Esophagus muscularis mucosa (tissue), 4 donors: ENCODE measurements at regions not wholly inside any gene's neighbourhood (a gene's known extent, or its start where the extent isn't known, plus 50 kb on each side); places are given as distances from the start of the nearest gene placed in this dataset.

ENCODE experiments used
- DNase-seq: peaks from one replicate; pipeline ENCODE4 v3.0.0-alpha.2; 2017; ENCODE audit errors: extremely low spot score
- H3K27ac ChIP-seq, 4 donors: fragments of 200-600 bp; sonication (generic); replicated peaks in 1 of 4; 1 replicate in 3 of 4; 2 replicates in 1 of 4; pipeline ENCODE4 v1.5.1; 2016 to 2019; ENCODE audit warnings: mild to moderate bottlenecking in 1 of 4
- H3K27me3 ChIP-seq, 4 donors: fragments of 200-600 bp; sonication (generic); one replicate each; pipeline versions ENCODE4 v1.5.1 to v1.6.0; 2016 to 2019
- H3K36me3 ChIP-seq, 4 donors: fragments of 200-600 bp; sonication (generic); one replicate each; pipeline ENCODE4 v1.5.1; 2016 to 2019
- H3K4me1 ChIP-seq, 4 donors: fragments of 200-600 bp; sonication (generic); one replicate each; pipeline ENCODE4 v1.5.1; 2016 to 2019
- H3K4me3 ChIP-seq, 4 donors: fragments of 200-600 bp; sonication (generic); 1 replicate in 2 of 4; 2 replicates in 2 of 4; pipeline ENCODE4 v1.5.1; 2016 to 2019; ENCODE audit warnings: mild to moderate bottlenecking in 4 of 4, moderate library complexity in 1 of 4
- H3K9me3 ChIP-seq, 4 donors: fragments of 200-600 bp; sonication (generic); 1 replicate in 3 of 4; 2 replicates in 1 of 4; pipeline ENCODE4 v1.5.1; 2016 to 2019
- EP300 ChIP-seq: sonication (generic); formaldehyde crosslinking; IDR thresholded peaks from one replicate; pipeline ENCODE4 v1.6.1; 2017; ENCODE audit warnings: antibody characterized with exemption
- POLR2A ChIP-seq: fragments of 450-650 bp; IDR thresholded peaks from one replicate; pipeline ENCODE4 v1.6.1; 2017; ENCODE audit warnings: antibody characterized with exemption, moderate library complexity, mild to moderate bottlenecking, low read depth
- POLR2AphosphoS5 ChIP-seq, 2 donors: sonication (generic); formaldehyde crosslinking; IDR thresholded peaks; one replicate each; pipeline ENCODE4 v1.6.1; 2017; ENCODE audit warnings: antibody characterized with exemption in 2 of 2
- WGBS: methylation state at CpG from one replicate; pipeline ENCODE4 v1.1.5; 2018; 5-methylcytosine and 5-hydroxymethylcytosine counted together
- intact Hi-C: fragments of 100-400 bp; cut with DNase I; formaldehyde crosslinking; loops from one replicate; pipeline ENCODE4 v1.15.1; 2023
- TF ChIP-seq, protein P1 (sequence below), 3 experiments: fragments of 200-600 bp in 2 of 3; fragments of 450-650 bp in 1 of 3; sonication (generic) in 2 of 3; IDR thresholded peaks; one replicate each; pipeline ENCODE4 v1.5.1; 2017 to 2019; ENCODE audit warnings: antibody characterized with exemption in 3 of 3, mild to moderate bottlenecking in 2 of 3, moderate library complexity in 1 of 3

DNA sequence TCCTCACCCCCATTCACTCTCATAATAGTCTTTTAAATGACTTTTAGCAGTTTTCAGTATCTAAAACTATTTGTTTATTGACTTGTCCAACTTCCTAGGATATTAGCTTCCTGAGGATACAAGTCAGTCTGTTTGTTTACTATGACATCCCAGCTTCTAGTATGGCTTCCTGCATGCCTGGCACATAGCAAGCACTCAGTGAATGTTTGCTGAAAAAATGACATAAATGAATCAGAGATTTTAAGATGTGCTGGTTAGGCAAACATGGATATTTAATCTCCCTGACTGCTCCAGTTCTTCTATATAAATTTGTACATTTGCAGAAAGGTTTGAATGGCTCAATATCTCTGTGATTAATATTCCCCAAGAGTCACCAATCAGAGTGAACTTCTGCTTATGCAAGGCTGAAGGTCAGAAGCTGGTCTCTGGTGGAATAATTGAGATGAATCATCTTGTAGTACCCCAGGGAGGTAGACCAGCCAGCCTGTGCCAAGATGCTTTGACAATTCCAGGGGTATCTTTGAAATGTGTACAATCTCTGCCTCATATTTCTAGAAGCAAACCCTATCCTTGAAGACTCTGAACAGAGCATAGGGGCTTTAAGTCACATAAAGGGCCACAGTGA, 219.0 kb upstream of the LMCD1 start:
- Histone ChIP-seq H3K9me3 (no peaks in the 10 kb centered on the region), H3K4me3 (no peak overlapping the region), H3K4me1 (peaks cover 0 to 5% (median 2%) of the 10 kb centered on the region in 4 donors), H3K27me3 (no peaks in the 10 kb centered on the region), H3K36me3 (no peaks in the 10 kb centered on the region), H3K27ac (no peak overlapping the region)
- TF ChIP-seq EP300 (no peak), POLR2A (no peak), POLR2AphosphoS5 (IDR thresholded peaks at IDR 0.05) (no peak)
- TF ChIP-seq, protein P1, sequence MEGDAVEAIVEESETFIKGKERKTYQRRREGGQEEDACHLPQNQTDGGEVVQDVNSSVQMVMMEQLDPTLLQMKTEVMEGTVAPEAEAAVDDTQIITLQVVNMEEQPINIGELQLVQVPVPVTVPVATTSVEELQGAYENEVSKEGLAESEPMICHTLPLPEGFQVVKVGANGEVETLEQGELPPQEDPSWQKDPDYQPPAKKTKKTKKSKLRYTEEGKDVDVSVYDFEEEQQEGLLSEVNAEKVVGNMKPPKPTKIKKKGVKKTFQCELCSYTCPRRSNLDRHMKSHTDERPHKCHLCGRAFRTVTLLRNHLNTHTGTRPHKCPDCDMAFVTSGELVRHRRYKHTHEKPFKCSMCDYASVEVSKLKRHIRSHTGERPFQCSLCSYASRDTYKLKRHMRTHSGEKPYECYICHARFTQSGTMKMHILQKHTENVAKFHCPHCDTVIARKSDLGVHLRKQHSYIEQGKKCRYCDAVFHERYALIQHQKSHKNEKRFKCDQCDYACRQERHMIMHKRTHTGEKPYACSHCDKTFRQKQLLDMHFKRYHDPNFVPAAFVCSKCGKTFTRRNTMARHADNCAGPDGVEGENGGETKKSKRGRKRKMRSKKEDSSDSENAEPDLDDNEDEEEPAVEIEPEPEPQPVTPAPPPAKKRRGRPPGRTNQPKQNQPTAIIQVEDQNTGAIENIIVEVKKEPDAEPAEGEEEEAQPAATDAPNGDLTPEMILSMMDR (IDR thresholded peaks at IDR 0.05): no peak
- no peak for DNase-seq
- intact Hi-C loops: no loop called here

DNA sequence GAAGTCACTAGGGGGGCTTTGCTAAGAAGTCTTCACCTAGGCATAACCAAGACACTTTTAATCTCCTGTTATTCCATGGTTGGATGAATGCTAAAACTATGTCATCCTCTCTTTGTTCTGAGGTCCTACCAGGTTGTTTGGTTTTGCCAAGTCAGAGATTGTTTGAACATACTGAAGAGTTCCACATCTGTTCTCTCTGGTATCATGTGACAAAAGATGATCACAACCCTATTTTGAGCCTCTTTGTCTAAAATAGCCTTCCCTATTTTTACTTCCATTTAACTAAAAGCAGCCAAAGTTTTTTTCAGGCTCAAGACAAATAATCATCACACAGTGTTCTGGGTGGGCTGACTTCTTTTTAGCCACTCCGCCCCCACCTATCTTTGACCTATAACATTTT, 218.4 kb upstream of the LMCD1 start:
- H3K27me3 ChIP-seq: no peaks in the 10 kb centered on the region
- intact Hi-C loops: no loop called here
- no peak for DNase-seq
- H3K4me1 ChIP-seq: peaks cover 0 to 5% (median 2%) of the 10 kb centered on the region in 4 donors
- no peak overlapping the region for H3K4me3 ChIP-seq
- no peak overlapping the region for H3K27ac ChIP-seq
- H3K9me3 ChIP-seq: no peaks in the 10 kb centered on the region
- WGBS: 97% methylated on average over 1 of the region's 1 CpG
- TF ChIP-seq, protein P1 (IDR thresholded peaks at IDR 0.05): no peak
- TF ChIP-seq POLR2AphosphoS5 (IDR thresholded peaks at IDR 0.05) (no peak), EP300 (no peak), POLR2A (no peak)
- H3K36me3 ChIP-seq: no peaks in the 10 kb centered on the region

DNA sequence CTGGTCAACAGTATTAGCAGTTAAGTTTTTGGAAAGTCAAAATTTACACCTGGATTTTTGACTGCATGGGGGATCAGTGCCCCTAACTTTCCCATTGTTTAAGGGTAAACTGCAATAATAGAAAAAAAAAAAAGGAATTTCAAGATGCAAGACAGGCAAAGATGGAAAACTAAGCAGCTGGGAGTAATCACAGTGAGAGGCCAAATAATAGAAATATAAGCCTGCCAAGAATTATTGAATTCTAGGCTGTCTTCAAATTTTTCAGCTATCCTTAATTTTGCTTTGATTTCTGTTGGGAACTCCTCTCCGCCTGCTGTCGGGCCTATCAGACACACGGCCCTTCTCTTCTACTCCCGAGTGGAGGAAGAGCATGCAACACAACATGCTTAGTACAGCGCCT, 215.5 kb upstream of the LMCD1 start:
- peaks cover 0 to 5% (median 2%) of the 10 kb centered on the region in 4 donors for H3K4me1 ChIP-seq
- no peak for TF ChIP-seq POLR2AphosphoS5 (IDR thresholded peaks at IDR 0.05)

DNA sequence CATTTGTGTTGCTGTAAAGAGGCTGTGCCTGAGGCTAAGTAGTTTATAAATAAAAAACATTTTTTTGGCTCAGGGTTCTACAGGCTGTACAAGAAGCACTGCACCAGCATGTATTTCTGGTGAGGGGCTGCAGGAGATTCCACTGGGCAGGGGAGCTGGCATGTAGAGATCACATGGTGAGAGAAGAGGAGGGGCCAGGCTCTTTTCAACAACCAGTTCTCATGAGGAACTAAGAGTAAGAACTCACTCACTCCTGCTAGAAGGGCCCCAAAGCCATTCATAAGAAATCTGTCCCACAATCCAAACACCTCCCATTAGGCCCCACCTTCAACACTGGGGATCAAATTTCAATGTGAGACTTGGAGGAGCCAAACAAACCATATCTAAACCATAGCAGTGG, 214.9 kb upstream of the LMCD1 start:
- no peaks in the 10 kb centered on the region for H3K36me3 ChIP-seq
- intact Hi-C loops: no loop called here
- no peaks in the 10 kb centered on the region for H3K27me3 ChIP-seq
- no peak overlapping the region for H3K27ac ChIP-seq
- no peak for TF ChIP-seq POLR2AphosphoS5 (IDR thresholded peaks at IDR 0.05)
- no peak for TF ChIP-seq EP300
- TF ChIP-seq, protein P1 (IDR thresholded peaks at IDR 0.05): no peak
- TF ChIP-seq POLR2A: no peak
- H3K9me3 ChIP-seq: no peaks in the 10 kb centered on the region
- H3K4me3 ChIP-seq: no peak overlapping the region
- peaks cover 0 to 5% (median 2%) of the 10 kb centered on the region in 4 donors for H3K4me1 ChIP-seq
- no peak for DNase-seq

More for the DNA sequence above, 215.5 kb upstream of the LMCD1 start:
- Histone ChIP-seq H3K36me3 (no peaks in the 10 kb centered on the region), H3K9me3 (no peaks in the 10 kb centered on the region), H3K27me3 (no peaks in the 10 kb centered on the region), H3K4me3 (no peak overlapping the region), H3K27ac (no peak overlapping the region)
- DNase-seq: no peak
- intact Hi-C loops: no loop called here
- 76% methylated on average over 5 of the region's 5 CpGs for WGBS

DNA sequence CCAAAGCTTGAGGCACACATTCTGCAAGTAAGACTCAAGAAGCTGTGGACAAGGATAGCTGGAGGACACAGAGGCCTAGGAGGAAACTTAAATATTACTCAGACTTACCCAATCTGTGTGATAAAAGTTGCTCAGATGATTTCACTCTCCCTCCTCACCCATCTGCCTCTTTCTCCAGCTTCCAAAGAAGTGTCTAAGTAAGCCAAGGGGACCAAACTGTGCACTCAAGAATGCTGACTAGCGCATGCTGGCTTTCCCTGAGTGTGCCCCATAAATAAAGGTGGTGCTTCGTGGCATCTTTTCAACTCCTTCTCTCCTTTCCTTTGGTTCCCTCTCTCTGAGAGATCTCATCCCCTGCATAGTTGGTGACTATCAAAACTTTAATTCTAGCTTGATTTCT, 211.0 kb upstream of the LMCD1 start:
- intact Hi-C loops: no loop called here
- Histone ChIP-seq H3K27me3 (no peaks in the 10 kb centered on the region), H3K4me1 (peaks cover 0 to 8% (median 2%) of the 10 kb centered on the region in 4 donors), H3K27ac (no peak overlapping the region), H3K9me3 (no peaks in the 10 kb centered on the region), H3K4me3 (no peak overlapping the region), H3K36me3 (no peaks in the 10 kb centered on the region)
- TF ChIP-seq POLR2AphosphoS5 (IDR thresholded peaks at IDR 0.05) (no peak), EP300 (no peak)
- WGBS: 92% methylated on average over 2 of the region's 2 CpGs
- peak; percentile 70 for DNase-seq

DNA sequence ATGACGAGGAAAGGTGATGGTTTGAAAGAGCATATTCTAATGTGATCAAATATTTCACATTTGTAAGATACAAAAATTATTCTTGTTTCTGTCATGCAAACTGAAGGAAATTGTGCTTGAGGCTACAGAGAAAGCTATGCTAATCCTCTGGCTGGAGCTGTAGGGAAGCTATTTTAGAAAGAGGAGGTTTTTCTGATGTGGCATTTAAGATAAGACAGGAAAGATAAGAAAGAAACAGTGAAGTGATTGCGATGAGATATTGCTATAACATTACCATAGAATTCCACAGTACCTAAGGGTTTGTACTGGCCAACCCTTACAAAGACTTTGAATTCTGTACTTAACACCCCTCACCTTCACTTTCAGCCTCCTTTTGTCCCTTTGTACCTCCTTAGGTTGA, 205.2 kb upstream of the LMCD1 start:
- intact Hi-C loops: no loop called here

More for the DNA sequence above, 205.2 kb upstream of the LMCD1 start:
- TF ChIP-seq EP300: no peak
- no peaks in the 10 kb centered on the region for H3K36me3 ChIP-seq
- 84% methylated on average over 2 of the region's 2 CpGs for WGBS
- peaks cover 0 to 8% (median 2%) of the 10 kb centered on the region in 4 donors for H3K4me1 ChIP-seq
- no peak overlapping the region for H3K27ac ChIP-seq
- H3K4me3 ChIP-seq: no peak overlapping the region
- no peaks in the 10 kb centered on the region for H3K27me3 ChIP-seq
- no peak for DNase-seq
- H3K9me3 ChIP-seq: no peaks in the 10 kb centered on the region
